ENCODE measurements at regions not wholly inside any gene's neighbourhood (a gene's known extent, or its start where the extent isn't known, plus 50 kb on each side); places are given as distances from the start of the nearest gene placed in this dataset.

DNA sequence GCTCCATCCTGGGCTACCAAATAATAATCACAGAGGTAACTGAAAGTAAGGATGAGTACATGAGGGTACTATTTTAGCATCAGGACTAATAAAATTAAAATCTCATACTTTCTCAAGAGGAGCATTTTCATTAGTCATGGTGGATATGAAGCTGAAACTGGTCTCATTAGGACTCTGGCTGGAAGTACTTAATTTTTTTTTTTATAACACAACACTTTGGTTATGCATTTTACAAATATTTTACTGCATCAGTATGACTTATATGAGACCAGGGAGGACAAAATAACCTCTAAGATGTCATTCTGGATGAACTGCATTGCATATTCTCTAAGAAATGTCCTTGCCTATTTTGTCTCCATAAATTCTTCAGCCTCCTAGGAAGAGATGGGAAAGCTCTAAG is 290.9 kb downstream of the HLX start:
- TF ChIP-seq, protein P1, sequence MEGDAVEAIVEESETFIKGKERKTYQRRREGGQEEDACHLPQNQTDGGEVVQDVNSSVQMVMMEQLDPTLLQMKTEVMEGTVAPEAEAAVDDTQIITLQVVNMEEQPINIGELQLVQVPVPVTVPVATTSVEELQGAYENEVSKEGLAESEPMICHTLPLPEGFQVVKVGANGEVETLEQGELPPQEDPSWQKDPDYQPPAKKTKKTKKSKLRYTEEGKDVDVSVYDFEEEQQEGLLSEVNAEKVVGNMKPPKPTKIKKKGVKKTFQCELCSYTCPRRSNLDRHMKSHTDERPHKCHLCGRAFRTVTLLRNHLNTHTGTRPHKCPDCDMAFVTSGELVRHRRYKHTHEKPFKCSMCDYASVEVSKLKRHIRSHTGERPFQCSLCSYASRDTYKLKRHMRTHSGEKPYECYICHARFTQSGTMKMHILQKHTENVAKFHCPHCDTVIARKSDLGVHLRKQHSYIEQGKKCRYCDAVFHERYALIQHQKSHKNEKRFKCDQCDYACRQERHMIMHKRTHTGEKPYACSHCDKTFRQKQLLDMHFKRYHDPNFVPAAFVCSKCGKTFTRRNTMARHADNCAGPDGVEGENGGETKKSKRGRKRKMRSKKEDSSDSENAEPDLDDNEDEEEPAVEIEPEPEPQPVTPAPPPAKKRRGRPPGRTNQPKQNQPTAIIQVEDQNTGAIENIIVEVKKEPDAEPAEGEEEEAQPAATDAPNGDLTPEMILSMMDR (IDR thresholded peaks at IDR 0.05): no peak
- no peak for TF ChIP-seq POLR2A (IDR thresholded peaks at IDR 0.05)

Measured in upper lobe of left lung (tissue), 4 donors.